DND-41 (cell line): ENCODE measurements at regions not wholly inside any gene's neighbourhood (a gene's known extent, or its start where the extent isn't known, plus 50 kb on each side); places are given as distances from the start of the nearest gene placed in this dataset.

ENCODE experiments used
- ATAC-seq: fragments of 200-7000 bp; cut with Tn5 transposase; 3 replicates; pipeline ENCODE4 v1.9.1; 2021; ENCODE audit warnings: low read depth; ENCODE audit not compliant: insufficient read depth
- DNase-seq: peaks from one replicate; pipeline ENCODE4 v3.0.0-alpha.2; 2020
- H2AFZ ChIP-seq: 2 replicates; pipeline ENCODE4 v1.6.0; 2012; ENCODE audit warnings: low read depth, low read length
- H3K27ac ChIP-seq: 2 replicates; pipeline ENCODE4 v1.5.1; 2012; ENCODE audit warnings: low read length, inconsistent platforms
- H3K27me3 ChIP-seq: fragments of 200-600 bp; sonication (generic); 2 replicates; pipeline ENCODE4 v1.6.0; 2012; ENCODE audit warnings: low read length, mild to moderate bottlenecking, inconsistent platforms; ENCODE audit not compliant: insufficient read depth, poor library complexity
- H3K36me3 ChIP-seq: 2 replicates; pipeline ENCODE4 v1.5.1; 2012; ENCODE audit warnings: low read length, inconsistent platforms; ENCODE audit not compliant: insufficient read depth
- H3K4me1 ChIP-seq: 2 replicates; pipeline ENCODE4 v1.5.1; 2012; ENCODE audit warnings: mild to moderate bottlenecking, low read length; ENCODE audit not compliant: insufficient read depth
- H3K4me2 ChIP-seq: 2 replicates; pipeline ENCODE4 v1.6.0; 2012; ENCODE audit warnings: mild to moderate bottlenecking, moderate library complexity, low read length, inconsistent platforms; ENCODE audit not compliant: insufficient read depth
- H3K4me3 ChIP-seq, 2 experiments: fragments of 200-600 bp in 1 of 2; shearing (Covaris generic) in 1 of 2; 2 replicates each; pipeline ENCODE4 v1.5.1; 2012 to 2016; ENCODE audit warnings: inconsistent platforms in 2 of 2, low read length in 2 of 2, mild to moderate bottlenecking in 2 of 2, low read depth in 1 of 2, moderate library complexity in 1 of 2
- H3K79me2 ChIP-seq: 2 replicates; pipeline ENCODE4 v1.6.0; 2012; ENCODE audit warnings: low read length, inconsistent platforms; ENCODE audit not compliant: insufficient read depth
- H3K9ac ChIP-seq: 2 replicates; pipeline ENCODE4 v1.6.0; 2012; ENCODE audit warnings: low read depth, mild to moderate bottlenecking, inconsistent platforms, low read length, moderate library complexity
- H3K9me3 ChIP-seq: 2 replicates; pipeline ENCODE4 v1.5.1; 2012; ENCODE audit warnings: low read length, moderate library complexity, mild to moderate bottlenecking, inconsistent platforms; ENCODE audit not compliant: insufficient read depth, severe bottlenecking
- H4K20me1 ChIP-seq: 2 replicates; pipeline ENCODE4 v1.6.0; 2012; ENCODE audit warnings: low read length; ENCODE audit not compliant: insufficient read depth
- EZH2 ChIP-seq: IDR thresholded peaks from 3 replicates; pipeline ENCODE4 v1.6.1; 2012; ENCODE audit warnings: borderline replicate concordance, low read depth, mild to moderate bottlenecking, moderate library complexity, low read length, inconsistent platforms; ENCODE audit not compliant: severe bottlenecking
- TF ChIP-seq, protein P1 (sequence below): IDR thresholded peaks from 2 replicates; pipeline ENCODE4 v1.5.1; 2012; ENCODE audit warnings: borderline replicate concordance, low read length, moderate library complexity, mild to moderate bottlenecking; ENCODE audit not compliant: poor library complexity, severe bottlenecking; ENCODE audit errors: extremely low read depth

DNA sequence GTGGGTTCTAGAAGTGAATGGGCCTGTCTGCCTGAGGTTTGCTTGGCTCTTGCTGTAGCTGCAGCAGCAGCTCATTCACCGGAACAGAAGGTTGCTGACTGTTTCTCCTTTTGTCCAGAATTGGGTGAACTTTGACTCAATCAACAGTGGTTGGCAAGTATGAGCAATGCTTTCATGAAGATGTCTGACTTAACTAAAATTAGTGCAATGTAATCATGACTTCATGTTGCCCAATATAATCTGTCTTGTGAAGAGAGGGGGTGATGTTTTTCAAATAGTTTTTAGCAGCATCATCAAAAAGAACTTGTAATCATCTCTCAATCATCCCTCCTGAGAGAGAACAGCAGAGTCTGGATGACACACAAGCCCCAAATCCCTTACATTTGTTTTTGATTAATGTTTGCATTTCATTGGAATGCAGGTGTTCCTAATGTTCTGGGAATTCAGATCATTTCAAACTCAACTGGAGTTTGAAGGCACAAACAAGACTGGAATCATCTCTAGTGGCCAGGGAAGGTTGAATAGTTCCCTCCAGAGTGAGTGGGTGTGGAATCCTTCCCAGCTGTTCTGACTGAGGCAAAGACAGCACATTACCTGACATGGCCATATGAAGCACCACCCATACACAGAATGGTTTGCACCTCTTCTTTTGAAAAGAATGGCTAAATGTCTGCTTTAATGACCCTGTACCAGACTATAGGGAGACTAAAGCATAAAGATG is 82.9 kb downstream of the HLX start:
- DNase-seq (no peak), ATAC-seq (no peak)
- Histone ChIP-seq H3K4me2 (no peak overlapping the region), H3K36me3 (no peaks in the 10 kb centered on the region), H3K27me3 (no peaks in the 10 kb centered on the region), H3K27ac (no peak overlapping the region), H3K9ac (no peak overlapping the region), H4K20me1 (no peaks in the 10 kb centered on the region), H3K4me1 (no peaks in the 10 kb centered on the region), H2AFZ (no peak overlapping the region), H3K4me3 (no peak overlapping the region), H3K79me2 (no peaks in the 10 kb centered on the region), H3K9me3 (no peaks in the 10 kb centered on the region)
- no peak for TF ChIP-seq EZH2
- TF ChIP-seq, protein P1, sequence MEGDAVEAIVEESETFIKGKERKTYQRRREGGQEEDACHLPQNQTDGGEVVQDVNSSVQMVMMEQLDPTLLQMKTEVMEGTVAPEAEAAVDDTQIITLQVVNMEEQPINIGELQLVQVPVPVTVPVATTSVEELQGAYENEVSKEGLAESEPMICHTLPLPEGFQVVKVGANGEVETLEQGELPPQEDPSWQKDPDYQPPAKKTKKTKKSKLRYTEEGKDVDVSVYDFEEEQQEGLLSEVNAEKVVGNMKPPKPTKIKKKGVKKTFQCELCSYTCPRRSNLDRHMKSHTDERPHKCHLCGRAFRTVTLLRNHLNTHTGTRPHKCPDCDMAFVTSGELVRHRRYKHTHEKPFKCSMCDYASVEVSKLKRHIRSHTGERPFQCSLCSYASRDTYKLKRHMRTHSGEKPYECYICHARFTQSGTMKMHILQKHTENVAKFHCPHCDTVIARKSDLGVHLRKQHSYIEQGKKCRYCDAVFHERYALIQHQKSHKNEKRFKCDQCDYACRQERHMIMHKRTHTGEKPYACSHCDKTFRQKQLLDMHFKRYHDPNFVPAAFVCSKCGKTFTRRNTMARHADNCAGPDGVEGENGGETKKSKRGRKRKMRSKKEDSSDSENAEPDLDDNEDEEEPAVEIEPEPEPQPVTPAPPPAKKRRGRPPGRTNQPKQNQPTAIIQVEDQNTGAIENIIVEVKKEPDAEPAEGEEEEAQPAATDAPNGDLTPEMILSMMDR, result no peak

DNA sequence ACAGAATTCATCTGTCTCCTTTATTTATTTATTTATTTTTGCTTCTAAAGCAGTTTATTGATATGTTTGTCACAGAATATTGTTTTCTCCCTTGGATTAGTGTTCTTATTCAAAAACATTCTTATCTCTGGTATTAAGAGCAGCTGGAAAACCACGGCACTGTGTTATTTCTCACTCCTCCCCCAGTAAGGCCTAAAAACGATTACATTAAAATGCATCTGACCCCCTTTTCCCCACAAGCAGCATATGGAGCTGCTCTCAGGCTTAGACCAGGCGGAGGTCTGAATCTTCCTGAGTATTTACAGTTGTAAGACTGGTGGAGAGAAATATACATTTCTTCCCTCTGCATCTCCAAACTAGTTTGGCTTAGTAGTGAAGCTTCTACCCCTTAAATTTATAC is 86.8 kb downstream of the HLX start:
- TF ChIP-seq, protein P1, result no peak
- TF ChIP-seq EZH2, result no peak
- Histone ChIP-seq H2AFZ (no peak overlapping the region), H3K36me3 (no peaks in the 10 kb centered on the region), H3K4me1 (no peaks in the 10 kb centered on the region), H3K27ac (no peak overlapping the region), H3K9me3 (no peaks in the 10 kb centered on the region), H3K79me2 (no peaks in the 10 kb centered on the region), H3K4me2 (no peak overlapping the region), H3K27me3 (no peaks in the 10 kb centered on the region), H3K9ac (no peak overlapping the region), H4K20me1 (no peaks in the 10 kb centered on the region), H3K4me3 (no peak overlapping the region)
- ATAC-seq (no peak), DNase-seq (no peak)

DNA sequence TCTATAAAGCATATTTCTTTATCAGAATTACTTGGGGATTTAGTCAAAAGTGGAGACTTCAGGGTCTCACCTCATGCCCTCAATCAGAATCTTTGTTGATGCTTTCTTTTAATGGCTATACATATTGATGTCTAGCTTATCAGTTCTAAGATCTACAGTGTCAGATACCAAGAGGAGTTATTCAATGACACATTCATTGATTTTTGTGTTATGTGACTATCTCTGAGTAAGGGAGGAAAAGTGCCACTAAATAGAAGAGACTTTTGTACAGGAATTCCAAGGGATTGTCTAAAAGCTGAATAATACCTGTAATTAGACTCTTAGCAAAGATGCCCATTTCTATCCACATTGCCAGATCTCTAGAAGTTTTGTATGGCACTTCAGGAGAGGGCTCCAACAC is 87.2 kb downstream of the HLX start:
- Histone ChIP-seq H3K27me3 (no peaks in the 10 kb centered on the region), H3K79me2 (no peaks in the 10 kb centered on the region), H3K27ac (no peak overlapping the region), H3K9me3 (no peaks in the 10 kb centered on the region), H3K36me3 (no peaks in the 10 kb centered on the region), H3K9ac (no peak overlapping the region), H2AFZ (no peak overlapping the region), H3K4me3 (no peak overlapping the region), H3K4me2 (no peak overlapping the region), H4K20me1 (no peaks in the 10 kb centered on the region), H3K4me1 (no peaks in the 10 kb centered on the region)
- TF ChIP-seq, protein P1, result no peak
- no peak for TF ChIP-seq EZH2
- ATAC-seq (no peak), DNase-seq (no peak)
